GM23248 (cell line): ENCODE measurements at regions not wholly inside any gene's neighbourhood (a gene's known extent, or its start where the extent isn't known, plus 50 kb on each side); places are given as distances from the start of the nearest gene placed in this dataset.

Experiments used
- EZH2 ChIP-seq: fragments of 200-600 bp; sonication (generic); IDR thresholded peaks from 2 replicates; pipeline ENCODE4 v1.6.1; 2018; ENCODE audit warnings: antibody characterized with exemption, mild to moderate bottlenecking; ENCODE audit not compliant: insufficient read depth, poor library complexity, severe bottlenecking
- EZH2phosphoT487 ChIP-seq: fragments of 200-600 bp; sonication (generic); IDR thresholded peaks from 2 replicates; pipeline ENCODE4 v1.6.1; 2018; ENCODE audit warnings: antibody characterized with exemption, moderate library complexity, mild to moderate bottlenecking, low read depth; ENCODE audit not compliant: insufficient read depth

DNA sequence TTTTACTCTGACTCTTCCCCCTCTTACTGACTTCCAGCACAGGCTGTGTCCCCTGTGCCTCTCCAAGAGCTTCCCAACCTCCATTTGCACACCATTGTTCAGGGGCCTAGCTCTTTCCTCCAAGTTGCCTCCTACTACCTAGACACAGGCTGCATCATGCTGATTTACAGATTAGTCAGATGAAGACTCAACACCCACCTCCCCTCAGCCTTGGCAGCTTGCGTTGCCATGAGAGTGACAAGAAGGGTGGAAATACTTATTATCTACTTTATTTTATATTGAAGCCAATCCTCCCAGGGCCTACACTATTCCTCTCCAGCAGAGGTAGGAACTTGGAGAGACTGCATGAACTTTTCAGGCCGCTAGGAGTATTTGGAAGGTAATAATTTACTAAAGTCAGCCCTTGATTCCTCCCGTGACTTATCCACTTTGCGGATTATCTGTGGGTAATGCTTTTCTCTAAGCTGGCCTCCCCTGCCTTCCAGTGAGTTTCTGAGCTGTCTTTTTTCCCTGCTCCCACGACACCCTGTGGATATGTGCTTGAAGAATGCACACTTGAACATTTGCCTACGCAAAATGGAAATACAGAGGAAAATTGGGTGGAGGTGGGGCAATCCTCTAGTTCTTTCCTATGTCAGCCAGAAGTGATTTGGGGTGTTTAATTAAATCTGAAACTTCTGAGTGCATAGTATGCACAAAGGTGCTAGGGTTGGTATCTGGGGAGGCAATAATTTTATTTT, 74.1 kb upstream of the TMEM164 start:
- no peak for TF ChIP-seq EZH2phosphoT487
- no peak for TF ChIP-seq EZH2
